HUDEP-2 (cell line): ENCODE measurements at regions not wholly inside any gene's neighbourhood (a gene's known extent, or its start where the extent isn't known, plus 50 kb on each side); places are given as distances from the start of the nearest gene placed in this dataset.
A peak's percentile ranks its signal among the peaks of the same experiment; 100 is the strongest.
"Not testable (repeated sequence)": the region's sequence is repeated elsewhere in the genome, so short reads cannot be mapped to it uniquely, and the experiment has no call there.

ENCODE experiments used
- DNase-seq, 76 experiments: peaks; one replicate each; lab custom pipeline; 2025; ENCODE audit not compliant: unreplicated experiment in 76 of 76; lab: John Stamatoyannopoulos, UW

GRCh38 chr2:167697948-167698347, 549.4 kb downstream of the STK39 start:
- DNase-seq: no peak

- no peak for DNase-seq
Measured at GRCh38 chr2:167697194-167697593, 550.2 kb downstream of the STK39 start.

- DNase-seq: no peak
Measured at GRCh38 chr2:167692936-167693335, 554.5 kb downstream of the STK39 start.

GRCh38 chr2:167692191-167692590, 555.2 kb downstream of the STK39 start:
- DNase-seq: no peak

- DNase-seq: peak in 2 of 76 experiments; percentile 0
Measured at GRCh38 chr2:167689444-167689843, 558.0 kb downstream of the STK39 start.

GRCh38 chr2:167686691-167687090, 560.7 kb downstream of the STK39 start:
- DNase-seq: no peak

- no peak for DNase-seq
Measured at GRCh38 chr2:167681234-167682015, 566.0 kb downstream of the STK39 start.

GRCh38 chr2:167678158-167678557, 569.2 kb downstream of the STK39 start:
- no peak for DNase-seq

- DNase-seq: no peak
Measured at GRCh38 chr2:167675906-167676305, 571.5 kb downstream of the STK39 start.

GRCh38 chr2:167670588-167670987, 576.8 kb downstream of the STK39 start:
- no peak for DNase-seq

GRCh38 chr2:167653131-167653530, 594.3 kb downstream of the STK39 start:
- no peak for DNase-seq

GRCh38 chr2:167652401-167652800, 595.0 kb downstream of the STK39 start:
- DNase-seq: no peak

- no peak for DNase-seq
Measured at GRCh38 chr2:167651406-167652151, 595.8 kb downstream of the STK39 start.

GRCh38 chr2:167646557-167646956, 600.8 kb downstream of the STK39 start:
- DNase-seq: no peak

GRCh38 chr2:167640096-167640495, 607.3 kb downstream of the STK39 start:
- DNase-seq: no peak

GRCh38 chr2:167637741-167638140, 609.7 kb downstream of the STK39 start:
- no peak for DNase-seq

- DNase-seq: not testable (repeated sequence)
Measured at GRCh38 chr2:167632271-167632670, 615.1 kb downstream of the STK39 start.

- no peak for DNase-seq
Measured at GRCh38 chr2:167626961-167627360, 620.4 kb downstream of the STK39 start.

- DNase-seq: no peak
Measured at GRCh38 chr2:167626301-167626700, 621.1 kb downstream of the STK39 start.

- no peak for DNase-seq
Measured at GRCh38 chr2:167616997-167617396, 630.4 kb downstream of the STK39 start.

- no peak for DNase-seq
Measured at GRCh38 chr2:167613471-167613870, 633.9 kb downstream of the STK39 start.

- DNase-seq: no peak
Measured at GRCh38 chr2:167608487-167608886, 638.9 kb downstream of the STK39 start.
